Neural cell (in vitro differentiated cells): ENCODE measurements at regions not wholly inside any gene's neighbourhood (a gene's known extent, or its start where the extent isn't known, plus 50 kb on each side); places are given as distances from the start of the nearest gene placed in this dataset.

Source experiments
- EP300 ChIP-seq: fragments of 450-650 bp; conservative IDR thresholded peaks from 2 replicates; pipeline ENCODE4 v1.6.1; 2014; ENCODE audit warnings: antibody characterized with exemption, mild to moderate bottlenecking, moderate library complexity; ENCODE audit not compliant: poor library complexity, severe bottlenecking
- EZH2 ChIP-seq: fragments of 200-600, 300-800 bp; shearing (Covaris generic), sonication (generic); IDR thresholded peaks from 2 replicates; pipeline ENCODE4 v1.6.1; 2014; ENCODE audit warnings: antibody characterized with exemption, low read length, borderline replicate concordance, mild to moderate bottlenecking; ENCODE audit not compliant: insufficient read depth, poor library complexity, severe bottlenecking
- MXI1 ChIP-seq: fragments of 450-650 bp; conservative IDR thresholded peaks from 2 replicates; pipeline ENCODE4 v1.6.1; 2014; ENCODE audit warnings: antibody characterized with exemption, mild to moderate bottlenecking; ENCODE audit not compliant: poor library complexity, severe bottlenecking
- POLR2AphosphoS5 ChIP-seq: IDR thresholded peaks from 2 replicates; pipeline ENCODE4 v1.6.1; 2012
- RAD21 ChIP-seq: fragments of 450-650 bp; conservative IDR thresholded peaks from 2 replicates; pipeline ENCODE4 v1.6.1; 2014; ENCODE audit warnings: antibody characterized with exemption, mild to moderate bottlenecking, moderate library complexity
- SMC3 ChIP-seq: fragments of 450-650 bp; conservative IDR thresholded peaks from 2 replicates; pipeline ENCODE4 v1.6.1; 2014; ENCODE audit warnings: antibody characterized with exemption, mild to moderate bottlenecking, moderate library complexity; ENCODE audit not compliant: poor library complexity
- TAF1 ChIP-seq: IDR thresholded peaks from 2 replicates; pipeline ENCODE4 v1.6.1; 2012; ENCODE audit warnings: low read depth
- TF ChIP-seq, protein P1 (sequence below): fragments of 450-650 bp; IDR thresholded peaks from 2 replicates; pipeline ENCODE4 v1.5.1; 2014; ENCODE audit warnings: antibody characterized with exemption, mild to moderate bottlenecking, moderate library complexity; ENCODE audit not compliant: poor library complexity, severe bottlenecking
- TF ChIP-seq, protein P2 (sequence below): IDR thresholded peaks from 2 replicates; pipeline ENCODE4 v1.6.1; 2012; ENCODE audit warnings: borderline replicate concordance

DNA sequence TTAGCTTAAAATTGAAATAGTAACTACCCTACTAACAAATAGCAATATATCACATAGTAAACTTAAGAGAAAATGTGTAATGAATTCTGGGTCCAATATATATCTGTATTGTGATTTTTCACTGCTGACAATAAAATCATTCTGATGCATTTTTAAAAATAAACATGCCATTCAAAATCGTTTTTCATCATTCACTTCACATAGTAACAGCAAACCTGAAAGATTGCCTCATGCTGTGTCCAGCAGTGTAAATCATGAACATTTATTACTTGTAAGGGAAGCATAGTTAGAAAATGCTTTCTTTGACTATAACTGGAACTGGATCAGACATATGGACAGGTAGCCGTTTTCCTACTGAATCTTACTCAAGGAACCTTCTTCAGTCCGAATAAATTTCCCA lies 446.1 kb downstream of the UTRN start:
- no peak for TF ChIP-seq RAD21
- TF ChIP-seq TAF1: no peak
- peak; percentile 89 for TF ChIP-seq POLR2AphosphoS5
- TF ChIP-seq, protein P1, sequence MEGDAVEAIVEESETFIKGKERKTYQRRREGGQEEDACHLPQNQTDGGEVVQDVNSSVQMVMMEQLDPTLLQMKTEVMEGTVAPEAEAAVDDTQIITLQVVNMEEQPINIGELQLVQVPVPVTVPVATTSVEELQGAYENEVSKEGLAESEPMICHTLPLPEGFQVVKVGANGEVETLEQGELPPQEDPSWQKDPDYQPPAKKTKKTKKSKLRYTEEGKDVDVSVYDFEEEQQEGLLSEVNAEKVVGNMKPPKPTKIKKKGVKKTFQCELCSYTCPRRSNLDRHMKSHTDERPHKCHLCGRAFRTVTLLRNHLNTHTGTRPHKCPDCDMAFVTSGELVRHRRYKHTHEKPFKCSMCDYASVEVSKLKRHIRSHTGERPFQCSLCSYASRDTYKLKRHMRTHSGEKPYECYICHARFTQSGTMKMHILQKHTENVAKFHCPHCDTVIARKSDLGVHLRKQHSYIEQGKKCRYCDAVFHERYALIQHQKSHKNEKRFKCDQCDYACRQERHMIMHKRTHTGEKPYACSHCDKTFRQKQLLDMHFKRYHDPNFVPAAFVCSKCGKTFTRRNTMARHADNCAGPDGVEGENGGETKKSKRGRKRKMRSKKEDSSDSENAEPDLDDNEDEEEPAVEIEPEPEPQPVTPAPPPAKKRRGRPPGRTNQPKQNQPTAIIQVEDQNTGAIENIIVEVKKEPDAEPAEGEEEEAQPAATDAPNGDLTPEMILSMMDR: no peak
- TF ChIP-seq EZH2: no peak
- peak; percentile 94 for TF ChIP-seq EP300
- peak; percentile 21 for TF ChIP-seq SMC3
- TF ChIP-seq, protein P2, sequence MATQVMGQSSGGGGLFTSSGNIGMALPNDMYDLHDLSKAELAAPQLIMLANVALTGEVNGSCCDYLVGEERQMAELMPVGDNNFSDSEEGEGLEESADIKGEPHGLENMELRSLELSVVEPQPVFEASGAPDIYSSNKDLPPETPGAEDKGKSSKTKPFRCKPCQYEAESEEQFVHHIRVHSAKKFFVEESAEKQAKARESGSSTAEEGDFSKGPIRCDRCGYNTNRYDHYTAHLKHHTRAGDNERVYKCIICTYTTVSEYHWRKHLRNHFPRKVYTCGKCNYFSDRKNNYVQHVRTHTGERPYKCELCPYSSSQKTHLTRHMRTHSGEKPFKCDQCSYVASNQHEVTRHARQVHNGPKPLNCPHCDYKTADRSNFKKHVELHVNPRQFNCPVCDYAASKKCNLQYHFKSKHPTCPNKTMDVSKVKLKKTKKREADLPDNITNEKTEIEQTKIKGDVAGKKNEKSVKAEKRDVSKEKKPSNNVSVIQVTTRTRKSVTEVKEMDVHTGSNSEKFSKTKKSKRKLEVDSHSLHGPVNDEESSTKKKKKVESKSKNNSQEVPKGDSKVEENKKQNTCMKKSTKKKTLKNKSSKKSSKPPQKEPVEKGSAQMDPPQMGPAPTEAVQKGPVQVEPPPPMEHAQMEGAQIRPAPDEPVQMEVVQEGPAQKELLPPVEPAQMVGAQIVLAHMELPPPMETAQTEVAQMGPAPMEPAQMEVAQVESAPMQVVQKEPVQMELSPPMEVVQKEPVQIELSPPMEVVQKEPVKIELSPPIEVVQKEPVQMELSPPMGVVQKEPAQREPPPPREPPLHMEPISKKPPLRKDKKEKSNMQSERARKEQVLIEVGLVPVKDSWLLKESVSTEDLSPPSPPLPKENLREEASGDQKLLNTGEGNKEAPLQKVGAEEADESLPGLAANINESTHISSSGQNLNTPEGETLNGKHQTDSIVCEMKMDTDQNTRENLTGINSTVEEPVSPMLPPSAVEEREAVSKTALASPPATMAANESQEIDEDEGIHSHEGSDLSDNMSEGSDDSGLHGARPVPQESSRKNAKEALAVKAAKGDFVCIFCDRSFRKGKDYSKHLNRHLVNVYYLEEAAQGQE: peak; percentile 21
- TF ChIP-seq MXI1: no peak
